ENCODE measurements at regions not wholly inside any gene's neighbourhood (a gene's known extent, or its start where the extent isn't known, plus 50 kb on each side); places are given as distances from the start of the nearest gene placed in this dataset.

DNA sequence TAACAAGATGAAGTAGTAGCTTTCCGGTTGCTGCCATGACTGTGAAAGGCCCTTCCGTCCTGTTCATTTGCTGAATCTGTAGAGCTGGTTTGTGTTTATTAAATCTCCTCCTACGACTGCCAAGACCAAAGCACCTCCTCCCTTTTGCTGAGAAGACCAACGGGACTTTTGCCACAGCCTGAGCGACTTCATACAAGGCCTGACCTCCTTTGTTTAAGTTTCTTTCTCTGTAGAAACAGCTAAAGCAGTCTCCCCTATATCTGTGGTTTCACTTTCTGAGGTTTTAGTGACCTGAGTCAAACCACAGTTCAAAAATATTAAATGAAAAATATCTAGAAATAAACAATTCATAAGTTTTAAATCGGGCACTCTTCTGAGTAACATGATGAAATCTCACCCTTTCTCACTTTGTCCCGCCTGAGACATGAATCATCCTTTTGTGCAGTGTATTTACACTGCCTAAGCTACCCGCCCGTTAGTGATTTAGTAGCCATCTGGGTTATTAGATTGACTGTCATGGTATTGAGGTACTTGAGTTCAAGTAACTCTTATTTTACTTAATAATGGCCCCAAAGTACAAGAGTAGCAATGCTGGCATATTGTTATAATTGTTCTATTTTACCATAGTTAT, 119.1 kb upstream of the LRRC4C start:
- H3K27ac ChIP-seq (ENCODE audit: low read depth, low read length) = no peak overlapping the region
- H3K27me3 ChIP-seq (ENCODE audit: control insufficient read depth in 5 of 5, insufficient read depth in 4 of 5, low read length in 5 of 5) = no peaks in the 10 kb centered on the region
- H3K4me3 ChIP-seq (ENCODE audit: low read depth in 1 of 5, low read length in 5 of 5) = no peak overlapping the region
- no peak overlapping the region for H3K9ac ChIP-seq (ENCODE audit: low read length in 5 of 5)
- H3K4me1 ChIP-seq (ENCODE audit: control insufficient read depth in 5 of 5, insufficient read depth in 5 of 5, low read length in 5 of 5) = no peaks in the 10 kb centered on the region
- H3K36me3 ChIP-seq (ENCODE audit: control insufficient read depth in 5 of 5, insufficient read depth in 5 of 5, low read length in 5 of 5) = no peaks in the 10 kb centered on the region
- H3K9me3 ChIP-seq (ENCODE audit: control insufficient read depth in 5 of 5, low read length in 5 of 5) = no peaks in the 10 kb centered on the region

DNA sequence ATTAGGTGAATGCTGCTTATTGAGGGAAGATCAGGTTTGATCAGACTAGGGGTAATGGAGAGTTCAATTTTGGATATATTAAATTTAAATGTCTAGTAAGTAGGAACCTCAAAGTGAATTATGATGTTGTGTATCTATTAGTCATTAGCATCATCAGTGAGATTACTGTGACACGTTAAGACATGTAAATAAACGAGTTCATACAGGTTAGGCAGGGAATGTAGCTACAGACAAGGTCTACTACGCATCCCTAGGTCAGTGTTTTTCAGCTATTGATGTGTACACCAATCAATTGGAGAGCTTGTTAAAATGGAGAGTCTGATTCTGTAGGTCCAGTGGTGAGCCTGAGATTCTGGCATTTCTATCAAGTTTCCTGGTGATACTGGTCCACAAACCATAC, 120.1 kb upstream of the LRRC4C start:
- Histone ChIP-seq H3K9me3 (ENCODE audit: control insufficient read depth in 5 of 5, low read length in 5 of 5) (no peaks in the 10 kb centered on the region), H3K27me3 (ENCODE audit: control insufficient read depth in 5 of 5, insufficient read depth in 4 of 5, low read length in 5 of 5) (no peaks in the 10 kb centered on the region)

DNA sequence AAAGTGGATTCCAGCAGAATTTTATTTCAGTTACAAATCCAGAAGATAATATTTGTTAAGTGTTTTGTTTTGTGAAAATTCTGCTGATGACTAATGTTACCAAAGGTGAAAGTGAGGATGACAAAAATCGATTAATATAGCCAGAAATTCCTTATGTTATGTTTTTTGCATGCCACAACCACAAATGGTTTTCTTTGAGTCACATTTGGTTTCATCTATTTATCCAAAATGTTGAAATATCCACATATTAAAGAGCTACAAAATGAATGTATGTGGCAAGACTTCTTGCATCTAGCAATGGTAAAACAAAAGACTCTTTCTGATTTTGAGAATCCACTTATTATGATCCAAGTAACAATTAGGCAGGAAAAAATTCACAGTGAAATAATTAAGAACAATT, 150.1 kb upstream of the LRRC4C start:
- Histone ChIP-seq H3K4me1 (ENCODE audit: control insufficient read depth in 5 of 5, insufficient read depth in 5 of 5, low read length in 5 of 5) (no peaks in the 10 kb centered on the region), H3K9ac (ENCODE audit: low read length in 5 of 5) (no peak overlapping the region), H3K9me3 (ENCODE audit: control insufficient read depth in 5 of 5, low read length in 5 of 5) (peaks cover 0 to 3% (median 0%) of the 10 kb centered on the region in 5 donors), H3K36me3 (ENCODE audit: control insufficient read depth in 5 of 5, insufficient read depth in 5 of 5, low read length in 5 of 5) (no peaks in the 10 kb centered on the region), H3K27ac (ENCODE audit: low read depth, low read length) (no peak overlapping the region), H3K27me3 (ENCODE audit: control insufficient read depth in 5 of 5, insufficient read depth in 4 of 5, low read length in 5 of 5) (no peaks in the 10 kb centered on the region), H3K4me3 (ENCODE audit: low read depth in 1 of 5, low read length in 5 of 5) (no peak overlapping the region)

More for the DNA sequence above, 120.1 kb upstream of the LRRC4C start:
- Histone ChIP-seq H3K4me1 (ENCODE audit: control insufficient read depth in 5 of 5, insufficient read depth in 5 of 5, low read length in 5 of 5) (no peaks in the 10 kb centered on the region), H3K36me3 (ENCODE audit: control insufficient read depth in 5 of 5, insufficient read depth in 5 of 5, low read length in 5 of 5) (no peaks in the 10 kb centered on the region), H3K27ac (ENCODE audit: low read depth, low read length) (no peak overlapping the region), H3K4me3 (ENCODE audit: low read depth in 1 of 5, low read length in 5 of 5) (no peak overlapping the region), H3K9ac (ENCODE audit: low read length in 5 of 5) (no peak overlapping the region)

DNA sequence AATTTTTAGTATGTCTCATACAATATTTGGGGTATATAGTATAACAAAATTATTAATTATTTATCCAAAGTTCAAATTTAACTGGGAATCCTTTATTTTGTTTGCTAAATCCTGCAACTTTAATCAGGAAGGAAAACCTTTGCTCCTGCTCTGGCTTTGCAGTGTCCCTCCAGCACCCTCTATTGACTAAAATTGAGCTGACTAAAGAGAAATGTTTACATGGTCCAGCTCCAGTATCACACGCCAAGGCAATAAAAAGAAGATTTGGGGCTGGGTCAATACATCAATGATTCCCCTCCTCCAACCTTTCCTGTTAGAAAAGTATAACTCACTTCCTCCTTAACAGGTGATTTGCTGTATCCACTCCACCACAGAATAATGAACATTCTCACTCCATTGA, 153.0 kb upstream of the LRRC4C start:
- no peak overlapping the region for H3K27ac ChIP-seq (ENCODE audit: low read depth, low read length)
- no peaks in the 10 kb centered on the region for H3K4me1 ChIP-seq (ENCODE audit: control insufficient read depth in 5 of 5, insufficient read depth in 5 of 5, low read length in 5 of 5)
- H3K27me3 ChIP-seq (ENCODE audit: control insufficient read depth in 5 of 5, insufficient read depth in 4 of 5, low read length in 5 of 5) = no peaks in the 10 kb centered on the region
- H3K4me3 ChIP-seq (ENCODE audit: low read depth in 1 of 5, low read length in 5 of 5) = no peak overlapping the region
- H3K9ac ChIP-seq (ENCODE audit: low read length in 5 of 5) = no peak overlapping the region
- peaks cover 0 to 6% (median 0%) of the 10 kb centered on the region in 5 donors for H3K9me3 ChIP-seq (ENCODE audit: control insufficient read depth in 5 of 5, low read length in 5 of 5)
- no peaks in the 10 kb centered on the region for H3K36me3 ChIP-seq (ENCODE audit: control insufficient read depth in 5 of 5, insufficient read depth in 5 of 5, low read length in 5 of 5)

DNA sequence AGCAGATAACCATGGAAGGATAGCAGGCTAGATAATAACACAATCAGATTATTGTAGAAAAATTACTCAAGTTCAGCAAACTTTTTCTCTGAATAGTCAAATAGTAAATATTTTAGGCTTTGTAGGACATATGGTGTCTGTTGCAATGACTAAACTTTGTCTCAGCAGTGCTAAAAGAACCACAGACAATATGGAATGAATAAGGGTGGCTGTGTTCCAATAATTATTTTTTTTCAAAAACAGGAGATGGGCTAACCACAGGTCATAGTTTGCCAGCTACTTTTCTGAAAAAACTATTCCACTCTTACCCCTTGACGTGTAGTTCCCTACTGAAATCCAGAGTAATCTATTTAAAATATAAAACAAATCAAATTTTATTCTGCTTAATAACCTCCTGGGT, 153.9 kb upstream of the LRRC4C start:
- H3K4me1 ChIP-seq (ENCODE audit: control insufficient read depth in 5 of 5, insufficient read depth in 5 of 5, low read length in 5 of 5) = no peaks in the 10 kb centered on the region
- no peak overlapping the region for H3K4me3 ChIP-seq (ENCODE audit: low read depth in 1 of 5, low read length in 5 of 5)
- H3K27ac ChIP-seq (ENCODE audit: low read depth, low read length) = no peak overlapping the region
- no peaks in the 10 kb centered on the region for H3K36me3 ChIP-seq (ENCODE audit: control insufficient read depth in 5 of 5, insufficient read depth in 5 of 5, low read length in 5 of 5)
- peaks cover 0 to 6% (median 0%) of the 10 kb centered on the region in 5 donors for H3K9me3 ChIP-seq (ENCODE audit: control insufficient read depth in 5 of 5, low read length in 5 of 5)
- no peaks in the 10 kb centered on the region for H3K27me3 ChIP-seq (ENCODE audit: control insufficient read depth in 5 of 5, insufficient read depth in 4 of 5, low read length in 5 of 5)
- H3K9ac ChIP-seq (ENCODE audit: low read length in 5 of 5) = no peak overlapping the region

DNA sequence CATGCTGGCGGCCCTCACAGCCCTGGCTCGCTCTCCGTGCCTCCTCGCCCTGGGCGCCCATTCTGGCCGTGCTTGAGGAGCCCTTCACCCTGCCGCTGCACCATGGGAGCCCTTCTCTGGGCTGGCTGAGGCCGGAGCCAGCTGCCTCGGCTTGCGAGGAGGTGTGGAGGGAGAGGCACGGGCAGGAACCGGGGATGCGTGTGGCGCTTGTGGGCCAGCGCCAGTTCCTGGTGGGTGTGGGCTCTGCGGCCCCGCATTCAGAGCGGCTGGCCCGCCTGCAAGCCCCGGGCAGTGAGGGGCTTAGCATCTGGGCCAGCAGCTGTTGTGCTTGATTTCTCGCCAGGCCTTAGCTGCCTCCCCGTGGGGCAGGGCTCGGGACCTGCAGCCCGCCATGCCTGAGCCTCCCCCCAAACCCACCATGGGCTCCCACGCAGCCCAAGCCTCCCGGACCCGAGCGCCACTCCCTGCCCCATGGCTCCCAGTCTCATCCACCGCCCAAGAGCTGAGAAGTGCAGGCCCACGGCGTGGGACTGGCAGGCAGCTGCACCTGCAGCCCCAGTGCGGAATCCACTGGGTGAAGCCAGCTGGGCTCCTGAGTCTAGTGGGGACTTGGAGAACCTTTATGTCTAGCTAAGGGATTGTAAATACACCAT, 163.4 kb upstream of the LRRC4C start:
- Histone ChIP-seq H3K9me3 (ENCODE audit: control insufficient read depth in 5 of 5, low read length in 5 of 5) (peaks cover 0 to 6% (median 0%) of the 10 kb centered on the region in 5 donors), H3K27me3 (ENCODE audit: control insufficient read depth in 5 of 5, insufficient read depth in 4 of 5, low read length in 5 of 5) (no peaks in the 10 kb centered on the region), H3K27ac (ENCODE audit: low read depth, low read length) (no peak overlapping the region), H3K4me3 (ENCODE audit: low read depth in 1 of 5, low read length in 5 of 5) (no peak overlapping the region), H3K9ac (ENCODE audit: low read length in 5 of 5) (no peak overlapping the region), H3K36me3 (ENCODE audit: control insufficient read depth in 5 of 5, insufficient read depth in 5 of 5, low read length in 5 of 5) (no peaks in the 10 kb centered on the region), H3K4me1 (ENCODE audit: control insufficient read depth in 5 of 5, insufficient read depth in 5 of 5, low read length in 5 of 5) (no peaks in the 10 kb centered on the region)

DNA sequence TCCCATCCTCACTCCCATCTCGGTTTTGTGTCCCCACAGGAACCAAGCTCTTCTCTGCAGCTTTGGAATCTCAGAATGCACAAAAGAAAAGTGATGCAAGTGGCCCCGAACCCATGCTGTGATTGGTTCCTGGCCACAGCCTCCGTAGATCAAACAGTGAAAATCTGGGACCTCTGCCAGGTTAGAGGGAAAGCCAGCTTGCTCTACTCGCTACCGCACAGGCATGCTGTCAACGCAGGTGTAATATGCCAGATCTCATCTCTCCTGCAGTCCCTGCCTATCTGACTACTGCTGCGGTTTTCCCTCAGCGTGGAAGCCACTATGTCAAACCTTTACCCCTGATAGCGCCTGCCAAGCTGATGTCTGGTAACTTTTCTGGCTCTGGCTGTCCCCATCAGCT, 200.5 kb upstream of the LRRC4C start:
- Histone ChIP-seq H3K36me3 (ENCODE audit: control insufficient read depth in 5 of 5, insufficient read depth in 5 of 5, low read length in 5 of 5) (no peaks in the 10 kb centered on the region), H3K27ac (ENCODE audit: low read depth, low read length) (no peak overlapping the region), H3K4me3 (ENCODE audit: low read depth in 1 of 5, low read length in 5 of 5) (no peak overlapping the region), H3K4me1 (ENCODE audit: control insufficient read depth in 5 of 5, insufficient read depth in 5 of 5, low read length in 5 of 5) (no peaks in the 10 kb centered on the region), H3K27me3 (ENCODE audit: control insufficient read depth in 5 of 5, insufficient read depth in 4 of 5, low read length in 5 of 5) (no peaks in the 10 kb centered on the region), H3K9me3 (ENCODE audit: control insufficient read depth in 5 of 5, low read length in 5 of 5) (no peaks in the 10 kb centered on the region), H3K9ac (ENCODE audit: low read length in 5 of 5) (no peak overlapping the region)

DNA sequence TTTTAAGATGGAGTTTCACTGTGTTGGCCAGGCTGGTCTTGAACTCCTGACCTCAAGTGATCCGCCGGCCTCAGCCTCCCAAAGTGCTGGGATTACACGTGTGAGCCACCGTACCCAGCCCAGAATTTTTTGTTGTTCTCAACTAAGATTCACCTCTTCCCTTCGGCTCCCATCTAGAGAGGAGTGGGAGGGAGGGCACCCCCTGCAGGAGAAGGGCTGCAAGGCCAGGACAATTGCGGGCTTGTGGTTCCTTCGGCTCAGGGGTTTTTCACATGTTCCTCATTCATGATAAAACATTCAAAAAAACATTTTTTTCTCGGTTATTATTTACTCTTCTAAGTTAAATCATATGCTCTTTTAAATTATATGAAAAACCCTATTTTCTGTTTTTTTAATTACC, 201.1 kb upstream of the LRRC4C start:
- no peaks in the 10 kb centered on the region for H3K9me3 ChIP-seq (ENCODE audit: control insufficient read depth in 5 of 5, low read length in 5 of 5)
- no peaks in the 10 kb centered on the region for H3K36me3 ChIP-seq (ENCODE audit: control insufficient read depth in 5 of 5, insufficient read depth in 5 of 5, low read length in 5 of 5)

DNA sequence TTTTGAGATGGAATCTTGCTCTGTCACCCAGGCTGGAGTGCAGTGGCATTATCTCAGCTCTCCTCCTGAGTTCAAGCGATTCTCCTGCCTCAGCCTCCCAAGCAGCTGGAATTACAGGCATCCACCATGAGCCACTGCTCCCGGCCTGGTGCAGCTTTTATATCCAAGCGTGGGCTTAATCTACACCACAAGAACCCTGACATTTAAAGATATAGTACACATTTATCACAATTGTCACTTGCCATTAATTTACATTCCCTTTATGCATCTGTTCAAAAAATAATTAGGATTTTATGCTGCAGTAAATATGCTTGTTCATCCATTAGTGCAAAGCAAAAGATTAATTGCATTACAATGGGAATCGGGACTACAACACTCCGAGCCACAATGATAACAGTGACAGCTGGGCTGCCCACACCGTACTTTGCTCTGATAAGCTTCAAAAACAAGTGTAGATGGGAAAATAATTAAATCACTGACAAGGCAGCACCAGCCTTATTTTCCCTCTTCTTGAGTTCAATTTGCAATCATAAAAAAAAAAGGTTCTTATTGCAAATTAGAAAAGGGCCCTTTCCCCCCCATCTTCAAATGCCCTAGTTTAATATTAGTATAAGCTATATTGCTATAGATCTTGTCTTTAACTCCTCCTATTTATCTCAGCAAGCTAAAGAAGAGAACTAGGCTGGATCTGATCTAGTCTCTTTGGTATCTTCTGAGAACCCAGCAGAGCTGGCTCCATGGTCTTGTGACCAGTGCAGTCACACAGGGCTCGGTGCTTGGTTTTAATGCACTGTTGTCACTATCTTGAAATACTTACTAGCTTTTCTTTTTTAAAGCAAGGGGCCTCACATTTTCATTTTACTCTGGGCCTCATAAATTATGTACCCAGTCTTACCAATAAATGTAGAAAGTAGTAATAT, 206.2 kb upstream of the LRRC4C start:
- Histone ChIP-seq H3K9me3 (ENCODE audit: control insufficient read depth in 5 of 5, low read length in 5 of 5) (no peaks in the 10 kb centered on the region), H3K9ac (ENCODE audit: low read length in 5 of 5) (no peak overlapping the region)

More for the DNA sequence above, 201.1 kb upstream of the LRRC4C start:
- Histone ChIP-seq H3K4me1 (ENCODE audit: control insufficient read depth in 5 of 5, insufficient read depth in 5 of 5, low read length in 5 of 5) (no peaks in the 10 kb centered on the region), H3K9ac (ENCODE audit: low read length in 5 of 5) (no peak overlapping the region), H3K27me3 (ENCODE audit: control insufficient read depth in 5 of 5, insufficient read depth in 4 of 5, low read length in 5 of 5) (no peaks in the 10 kb centered on the region), H3K27ac (ENCODE audit: low read depth, low read length) (no peak overlapping the region), H3K4me3 (ENCODE audit: low read depth in 1 of 5, low read length in 5 of 5) (no peak overlapping the region)

More for the DNA sequence above, 206.2 kb upstream of the LRRC4C start:
- Histone ChIP-seq H3K4me1 (ENCODE audit: control insufficient read depth in 5 of 5, insufficient read depth in 5 of 5, low read length in 5 of 5) (no peaks in the 10 kb centered on the region), H3K27ac (ENCODE audit: low read depth, low read length) (no peak overlapping the region), H3K4me3 (ENCODE audit: low read depth in 1 of 5, low read length in 5 of 5) (no peak overlapping the region), H3K27me3 (ENCODE audit: control insufficient read depth in 5 of 5, insufficient read depth in 4 of 5, low read length in 5 of 5) (no peaks in the 10 kb centered on the region), H3K36me3 (ENCODE audit: control insufficient read depth in 5 of 5, insufficient read depth in 5 of 5, low read length in 5 of 5) (no peaks in the 10 kb centered on the region)
